Fibroblast of lung (primary cell): ENCODE measurements at regions not wholly inside any gene's neighbourhood (a gene's known extent, or its start where the extent isn't known, plus 50 kb on each side); places are given as distances from the start of the nearest gene placed in this dataset.

Experiments
- DNase-seq, 2 donors: peaks; one replicate each; pipeline versions ENCODE4 v3.0.0 to v3.0.0-alpha.2; 2010; ENCODE audit warnings: low read depth in 2 of 2
- H2AFZ ChIP-seq: 2 replicates; pipeline ENCODE4 v1.5.1; 2012; ENCODE audit warnings: low read length, control low read depth, inconsistent platforms
- H3K27ac ChIP-seq: 2 replicates; pipeline ENCODE4 v1.5.1; 2011; ENCODE audit warnings: low read length, control low read depth; ENCODE audit not compliant: insufficient read depth
- H3K27me3 ChIP-seq: 2 replicates; pipeline ENCODE4 v1.5.1; 2011; ENCODE audit warnings: mild to moderate bottlenecking, low read length; ENCODE audit not compliant: control insufficient read depth, insufficient read depth
- H3K36me3 ChIP-seq: 2 replicates; pipeline ENCODE4 v1.5.1; 2011; ENCODE audit warnings: low read length; ENCODE audit not compliant: control insufficient read depth, insufficient read depth
- H3K4me1 ChIP-seq: 2 replicates; pipeline ENCODE4 v1.5.1; 2011; ENCODE audit warnings: low read length; ENCODE audit not compliant: control insufficient read depth, insufficient read depth; ENCODE audit errors: extremely low read depth
- H3K4me2 ChIP-seq: 2 replicates; pipeline ENCODE4 v1.5.1; 2011; ENCODE audit warnings: low read length, control low read depth; ENCODE audit not compliant: insufficient read depth; ENCODE audit errors: extremely low read depth
- H3K4me3 ChIP-seq, 4 experiments: fragments of 200-600 bp in 1 of 4; sonication (generic) in 1 of 4; replicated peaks in 1 of 4; 2 replicates each; pipeline ENCODE4 v1.5.1; 2011 to 2016; ENCODE audit warnings: low read length in 4 of 4, low read depth in 3 of 4, mild to moderate bottlenecking in 3 of 4, control low read depth in 2 of 4, inconsistent platforms in 1 of 4, mixed read lengths in 1 of 4; ENCODE audit not compliant: insufficient read depth in 1 of 4; ENCODE audit errors: control extremely low read depth in 1 of 4
- H3K79me2 ChIP-seq: 2 replicates; pipeline ENCODE4 v1.5.1; 2012; ENCODE audit warnings: mild to moderate bottlenecking, low read length, inconsistent platforms; ENCODE audit not compliant: control insufficient read depth, insufficient read depth
- H3K9ac ChIP-seq: 2 replicates; pipeline ENCODE4 v1.5.1; 2011; ENCODE audit warnings: mild to moderate bottlenecking, low read length, control low read depth; ENCODE audit not compliant: insufficient read depth
- H3K9me3 ChIP-seq: 2 replicates; pipeline ENCODE4 v1.5.1; 2012; ENCODE audit warnings: low read depth, low read length; ENCODE audit not compliant: control insufficient read depth, insufficient read depth
- H4K20me1 ChIP-seq: 2 replicates; pipeline ENCODE4 v1.5.1; 2011; ENCODE audit warnings: low read length; ENCODE audit not compliant: control insufficient read depth, insufficient read depth; ENCODE audit errors: extremely low read depth
- EZH2 ChIP-seq: IDR thresholded peaks from 2 replicates; pipeline ENCODE4 v1.5.1; 2012; ENCODE audit warnings: low read length, control low read depth, mild to moderate bottlenecking; ENCODE audit errors: missing control alignments
- TF ChIP-seq, protein P1 (sequence below), 2 donors: IDR thresholded peaks in 1 of 2; conservative IDR thresholded peaks in 1 of 2; 1 replicate in 1 of 2; 2 replicates in 1 of 2; pipeline ENCODE4 v1.5.1; 2011 to 2012; ENCODE audit warnings: low read length in 2 of 2, control low read depth in 1 of 2, inconsistent platforms in 1 of 2, low read depth in 1 of 2, mild to moderate bottlenecking in 1 of 2

DNA sequence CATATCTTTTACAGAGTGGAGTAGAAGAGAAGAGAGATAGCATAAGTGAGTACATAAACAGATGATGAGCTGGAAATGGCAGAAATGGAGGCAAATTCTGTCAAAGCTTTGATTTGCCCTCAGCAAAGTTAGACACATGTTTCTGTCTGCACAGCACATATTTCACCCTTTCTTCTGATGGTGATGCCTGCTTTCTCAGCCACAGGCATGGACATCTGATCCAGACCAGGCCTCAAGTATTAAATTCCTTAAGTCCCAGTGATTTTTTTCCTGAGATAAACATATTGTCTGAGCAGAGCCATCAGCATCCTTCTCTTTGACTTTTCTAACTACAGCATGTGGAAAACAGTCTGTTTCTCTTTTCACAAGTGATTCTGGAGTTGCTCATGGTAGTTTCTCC lies 409.8 kb downstream of the MAN2A1 start:
- Histone ChIP-seq H3K9me3 (no peaks in the 10 kb centered on the region), H2AFZ (no peak overlapping the region), H3K4me1 (no peaks in the 10 kb centered on the region), H3K79me2 (no peaks in the 10 kb centered on the region), H3K4me3 (no peak overlapping the region), H3K4me2 (no peak overlapping the region), H4K20me1 (no peaks in the 10 kb centered on the region), H3K9ac (no peak overlapping the region), H3K36me3 (no peaks in the 10 kb centered on the region), H3K27ac (no peak overlapping the region), H3K27me3 (no peaks in the 10 kb centered on the region)
- TF ChIP-seq, protein P1, sequence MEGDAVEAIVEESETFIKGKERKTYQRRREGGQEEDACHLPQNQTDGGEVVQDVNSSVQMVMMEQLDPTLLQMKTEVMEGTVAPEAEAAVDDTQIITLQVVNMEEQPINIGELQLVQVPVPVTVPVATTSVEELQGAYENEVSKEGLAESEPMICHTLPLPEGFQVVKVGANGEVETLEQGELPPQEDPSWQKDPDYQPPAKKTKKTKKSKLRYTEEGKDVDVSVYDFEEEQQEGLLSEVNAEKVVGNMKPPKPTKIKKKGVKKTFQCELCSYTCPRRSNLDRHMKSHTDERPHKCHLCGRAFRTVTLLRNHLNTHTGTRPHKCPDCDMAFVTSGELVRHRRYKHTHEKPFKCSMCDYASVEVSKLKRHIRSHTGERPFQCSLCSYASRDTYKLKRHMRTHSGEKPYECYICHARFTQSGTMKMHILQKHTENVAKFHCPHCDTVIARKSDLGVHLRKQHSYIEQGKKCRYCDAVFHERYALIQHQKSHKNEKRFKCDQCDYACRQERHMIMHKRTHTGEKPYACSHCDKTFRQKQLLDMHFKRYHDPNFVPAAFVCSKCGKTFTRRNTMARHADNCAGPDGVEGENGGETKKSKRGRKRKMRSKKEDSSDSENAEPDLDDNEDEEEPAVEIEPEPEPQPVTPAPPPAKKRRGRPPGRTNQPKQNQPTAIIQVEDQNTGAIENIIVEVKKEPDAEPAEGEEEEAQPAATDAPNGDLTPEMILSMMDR (conservative IDR thresholded peaks at IDR 0.05 in 1 of 2, IDR thresholded peaks at IDR 0.05 in 1 of 2; ENCODE audit: low read depth in 1 of 2, low read length in 2 of 2): no peak
- TF ChIP-seq EZH2: no peak
- peak in 1 of 2 donors; percentile 10 for DNase-seq

DNA sequence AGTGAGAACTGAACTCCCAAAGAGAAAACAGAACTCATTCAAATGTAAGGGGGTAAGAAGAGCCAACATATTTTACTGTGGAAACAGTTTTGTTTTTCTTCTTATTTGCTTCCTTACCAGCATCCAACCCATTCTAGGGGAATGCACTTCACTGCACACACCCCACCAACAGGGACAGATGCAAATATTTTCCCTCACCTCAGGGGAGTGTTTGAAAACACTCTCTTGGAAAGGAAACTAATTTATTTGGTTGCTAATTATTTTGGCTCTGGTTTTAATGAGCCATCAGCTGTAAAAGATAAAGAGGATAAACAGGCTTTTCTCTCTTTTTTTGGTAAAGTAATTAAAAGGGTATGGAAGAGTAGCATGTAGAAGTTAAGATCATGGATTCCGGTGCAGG lies 413.4 kb downstream of the MAN2A1 start:
- no peaks in the 10 kb centered on the region for H4K20me1 ChIP-seq
- H3K36me3 ChIP-seq: no peaks in the 10 kb centered on the region
- H3K4me1 ChIP-seq: no peaks in the 10 kb centered on the region
- H3K9me3 ChIP-seq: no peaks in the 10 kb centered on the region
- no peak overlapping the region for H3K27ac ChIP-seq
- H3K27me3 ChIP-seq: no peaks in the 10 kb centered on the region
- TF ChIP-seq, protein P1 (conservative IDR thresholded peaks at IDR 0.05 in 1 of 2, IDR thresholded peaks at IDR 0.05 in 1 of 2; ENCODE audit: low read depth in 1 of 2, low read length in 2 of 2): no peak
- no peak for TF ChIP-seq EZH2
- H3K79me2 ChIP-seq: no peaks in the 10 kb centered on the region
- no peak overlapping the region for H3K9ac ChIP-seq
- no peak for DNase-seq
- H3K4me2 ChIP-seq: no peak overlapping the region
- no peak overlapping the region for H2AFZ ChIP-seq
- H3K4me3 ChIP-seq: no peak overlapping the region

DNA sequence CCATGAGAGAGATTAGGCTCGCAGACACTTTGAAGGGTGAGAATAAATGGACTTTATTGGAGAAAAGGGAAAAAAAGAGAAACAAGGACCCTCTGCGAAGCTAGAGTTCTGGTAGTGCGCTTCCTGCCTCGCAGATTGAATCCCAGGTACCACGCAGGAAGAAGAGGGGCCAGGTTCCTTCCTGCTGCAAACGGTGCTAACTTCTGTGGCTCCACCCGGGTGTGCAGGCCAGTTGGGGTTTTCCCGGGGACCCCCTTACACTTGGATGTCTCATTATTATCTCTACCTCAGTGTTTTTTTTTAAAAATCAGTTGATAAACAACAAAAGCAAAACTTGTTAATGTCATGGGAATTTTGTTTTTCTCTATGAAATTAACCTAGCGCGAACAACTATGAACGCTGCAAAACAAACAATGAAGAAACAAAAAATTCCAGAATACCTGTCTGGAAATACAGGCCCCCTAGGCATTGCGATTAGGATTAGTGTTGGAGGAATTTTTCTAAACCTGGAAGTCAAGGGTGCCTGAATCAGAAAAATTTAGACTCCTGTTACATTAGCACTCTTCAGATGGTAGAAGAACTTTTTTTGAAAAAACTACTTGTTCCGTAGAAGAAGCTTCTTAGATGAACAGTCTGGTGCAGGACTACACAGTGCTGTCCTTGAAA lies 414.5 kb downstream of the MAN2A1 start:
- Histone ChIP-seq H3K27me3 (no peaks in the 10 kb centered on the region), H3K4me1 (no peaks in the 10 kb centered on the region), H3K79me2 (no peaks in the 10 kb centered on the region), H3K9ac (no peak overlapping the region), H4K20me1 (no peaks in the 10 kb centered on the region), H3K27ac (no peak overlapping the region), H3K4me3 (no peak overlapping the region), H3K4me2 (no peak overlapping the region), H3K36me3 (no peaks in the 10 kb centered on the region), H2AFZ (no peak overlapping the region), H3K9me3 (no peaks in the 10 kb centered on the region)
- DNase-seq: no peak
- no peak for TF ChIP-seq EZH2
- TF ChIP-seq, protein P1 (conservative IDR thresholded peaks at IDR 0.05 in 1 of 2, IDR thresholded peaks at IDR 0.05 in 1 of 2; ENCODE audit: low read depth in 1 of 2, low read length in 2 of 2): no peak
